H9 (cell line): ENCODE measurements at regions not wholly inside any gene's neighbourhood (a gene's known extent, or its start where the extent isn't known, plus 50 kb on each side); places are given as distances from the start of the nearest gene placed in this dataset.

Experiments
- DNase-seq: peaks from one replicate; pipeline ENCODE4 v3.0.0-alpha.2; 2017
- H2AFZ ChIP-seq: one replicate; pipeline ENCODE4 v1.6.1; 2013; ENCODE audit warnings: mild to moderate bottlenecking, low read length, control low read depth, moderate library complexity
- H2AK5ac ChIP-seq: 2 replicates; pipeline ENCODE4 v1.6.1; 2013; ENCODE audit warnings: low read length, control low read depth, mixed read lengths; ENCODE audit not compliant: insufficient read length
- H2BK120ac ChIP-seq: one replicate; pipeline ENCODE4 v1.6.1; 2013; ENCODE audit warnings: low read depth, mild to moderate bottlenecking, low read length, control low read depth, inconsistent platforms; ENCODE audit not compliant: poor library complexity, severe bottlenecking
- H2BK12ac ChIP-seq: 2 replicates; pipeline ENCODE4 v1.6.1; 2013; ENCODE audit warnings: low read length, control low read depth, mixed read lengths, low read depth; ENCODE audit not compliant: insufficient read length
- H2BK15ac ChIP-seq: 2 replicates; pipeline ENCODE4 v1.6.1; 2013; ENCODE audit warnings: low read depth, low read length, control low read depth
- H2BK20ac ChIP-seq: one replicate; pipeline ENCODE4 v1.6.1; 2013; ENCODE audit warnings: low read depth, mild to moderate bottlenecking, low read length, control low read depth, inconsistent platforms; ENCODE audit not compliant: poor library complexity, severe bottlenecking
- H2BK5ac ChIP-seq: 2 replicates; pipeline ENCODE4 v1.6.1; 2013; ENCODE audit warnings: low read length, control low read depth, mixed read lengths; ENCODE audit not compliant: insufficient read length
- H3K14ac ChIP-seq: 2 replicates; pipeline ENCODE4 v1.6.1; 2013; ENCODE audit warnings: low read length, control low read depth; ENCODE audit not compliant: insufficient read depth
- H3K18ac ChIP-seq: 2 replicates; pipeline ENCODE4 v1.6.1; 2013; ENCODE audit warnings: low read depth, mild to moderate bottlenecking, mixed read lengths, low read length, control low read depth; ENCODE audit not compliant: insufficient read length
- H3K23ac ChIP-seq: 2 replicates; pipeline ENCODE4 v1.6.1; 2013; ENCODE audit warnings: low read length, control low read depth, mixed read lengths, low read depth; ENCODE audit not compliant: insufficient read length
- H3K23me2 ChIP-seq: 2 replicates; pipeline ENCODE4 v1.6.1; 2013; ENCODE audit warnings: low read depth, mild to moderate bottlenecking, mixed read lengths, low read length, control low read depth; ENCODE audit not compliant: insufficient read length, poor library complexity, severe bottlenecking
- H3K27ac ChIP-seq: 2 replicates; pipeline ENCODE4 v1.5.1; 2013; ENCODE audit warnings: low read length, control low read depth, mixed read lengths, low read depth; ENCODE audit not compliant: insufficient read length
- H3K27me3 ChIP-seq: 2 replicates; pipeline ENCODE4 v1.6.1; 2013; ENCODE audit warnings: low read length, control low read depth, inconsistent platforms; ENCODE audit not compliant: insufficient read depth
- H3K4ac ChIP-seq: 2 replicates; pipeline ENCODE4 v1.6.1; 2013; ENCODE audit warnings: low read depth, mild to moderate bottlenecking, control low read depth, inconsistent platforms, low read length, moderate library complexity
- H3K4me1 ChIP-seq: 2 replicates; pipeline ENCODE4 v1.6.1; 2013; ENCODE audit warnings: low read length, control low read depth, inconsistent platforms; ENCODE audit not compliant: insufficient read depth
- H3K4me2 ChIP-seq: 2 replicates; pipeline ENCODE4 v1.6.1; 2013; ENCODE audit warnings: low read length, control low read depth, mixed read lengths; ENCODE audit not compliant: insufficient read length, insufficient read depth
- H3K56ac ChIP-seq: 2 replicates; pipeline ENCODE4 v1.6.1; 2013; ENCODE audit warnings: low read depth, mild to moderate bottlenecking, mixed read lengths, low read length, control low read depth; ENCODE audit not compliant: insufficient read length
- H3K79me1 ChIP-seq: 2 replicates; pipeline ENCODE4 v1.6.1; 2013; ENCODE audit warnings: low read depth, mild to moderate bottlenecking, moderate library complexity, low read length, control low read depth, inconsistent platforms; ENCODE audit not compliant: insufficient read depth, poor library complexity, severe bottlenecking
- H3K79me2 ChIP-seq: 2 replicates; pipeline ENCODE4 v1.6.1; 2013; ENCODE audit warnings: low read length, control low read depth, inconsistent platforms; ENCODE audit not compliant: insufficient read depth
- H3K9ac ChIP-seq: 2 replicates; pipeline ENCODE4 v1.6.1; 2013; ENCODE audit warnings: low read length, control low read depth, mixed read lengths; ENCODE audit not compliant: insufficient read length; ENCODE audit errors: extremely low read depth
- H3K9me3 ChIP-seq: one replicate; pipeline ENCODE4 v1.6.1; 2013; ENCODE audit warnings: low read depth, low read length, inconsistent platforms; ENCODE audit not compliant: control insufficient read depth
- H3T11ph ChIP-seq: one replicate; pipeline ENCODE4 v1.6.1; 2013; ENCODE audit warnings: mild to moderate bottlenecking, low read length, control low read depth, inconsistent platforms
- H4K20me1 ChIP-seq: one replicate; pipeline ENCODE4 v1.6.1; 2013; ENCODE audit not compliant: control insufficient read depth, insufficient read length, insufficient read depth
- H4K5ac ChIP-seq: 2 replicates; pipeline ENCODE4 v1.6.1; 2013; ENCODE audit warnings: low read depth, mild to moderate bottlenecking, mixed read lengths, low read length, control low read depth; ENCODE audit not compliant: insufficient read length
- H4K8ac ChIP-seq: replicated peaks from 2 replicates; pipeline ENCODE4 v1.6.1; 2013; ENCODE audit warnings: low read length, control low read depth, mixed read lengths, low read depth; ENCODE audit not compliant: insufficient read length
- H4K91ac ChIP-seq: 2 replicates; pipeline ENCODE4 v1.6.1; 2013; ENCODE audit warnings: low read depth, mild to moderate bottlenecking, moderate library complexity, mixed read lengths, low read length, control low read depth; ENCODE audit not compliant: insufficient read length
- H3K27ac Mint-ChIP-seq, 3 experiments: 2 replicates in 2 of 3; 3 replicates in 1 of 3; pipeline ENCODE4 v1.8.0; 2020 to 2021; ENCODE audit warnings: mixed read lengths in 3 of 3, mild to moderate bottlenecking in 1 of 3, moderate library complexity in 1 of 3
- H3K27me3 Mint-ChIP-seq: 2 replicates; pipeline ENCODE4 v1.8.0; 2021; ENCODE audit warnings: low read depth, mild to moderate bottlenecking, moderate library complexity, mixed read lengths
- H3K36me3 Mint-ChIP-seq, 3 experiments: 2 replicates in 2 of 3; 3 replicates in 1 of 3; pipeline ENCODE4 v1.8.0; 2020 to 2021; ENCODE audit warnings: low read depth in 3 of 3, mixed read lengths in 3 of 3; ENCODE audit not compliant: insufficient read depth in 1 of 3
- H3K4me1 Mint-ChIP-seq, 2 experiments: 2 replicates each; pipeline ENCODE4 v1.8.0; 2020; ENCODE audit warnings: mixed read lengths in 2 of 2
- H3K4me3 Mint-ChIP-seq, 2 experiments: 2 replicates in 1 of 2; 3 replicates in 1 of 2; pipeline ENCODE4 v1.8.0; 2020 to 2021; ENCODE audit warnings: mild to moderate bottlenecking in 2 of 2, mixed read lengths in 2 of 2, moderate library complexity in 1 of 2
- H3K9me3 Mint-ChIP-seq, 2 experiments: 2 replicates in 1 of 2; 3 replicates in 1 of 2; pipeline ENCODE4 v1.8.0; 2020; ENCODE audit warnings: mild to moderate bottlenecking in 2 of 2, mixed read lengths in 2 of 2, moderate library complexity in 1 of 2
- WGBS: extraction: QIAGEN DNeasy Blood & Tissue Kit; methylation state at CpG from one replicate; pipeline ENCODE4 v1.1.7; 2013; ENCODE audit warnings: missing lambda C conversion rate, low lambda C conversion rate, mixed read lengths; ENCODE audit not compliant: insufficient read length; ENCODE audit errors: extremely low coverage; 5-methylcytosine and 5-hydroxymethylcytosine counted together
- TF ChIP-seq, protein P1 (sequence below): fragments of 200-600 bp; sonication (generic); conservative IDR thresholded peaks from 3 replicates; pipeline ENCODE4 v1.8.0; 2021; ENCODE audit warnings: antibody characterized with exemption, mild to moderate bottlenecking

DNA sequence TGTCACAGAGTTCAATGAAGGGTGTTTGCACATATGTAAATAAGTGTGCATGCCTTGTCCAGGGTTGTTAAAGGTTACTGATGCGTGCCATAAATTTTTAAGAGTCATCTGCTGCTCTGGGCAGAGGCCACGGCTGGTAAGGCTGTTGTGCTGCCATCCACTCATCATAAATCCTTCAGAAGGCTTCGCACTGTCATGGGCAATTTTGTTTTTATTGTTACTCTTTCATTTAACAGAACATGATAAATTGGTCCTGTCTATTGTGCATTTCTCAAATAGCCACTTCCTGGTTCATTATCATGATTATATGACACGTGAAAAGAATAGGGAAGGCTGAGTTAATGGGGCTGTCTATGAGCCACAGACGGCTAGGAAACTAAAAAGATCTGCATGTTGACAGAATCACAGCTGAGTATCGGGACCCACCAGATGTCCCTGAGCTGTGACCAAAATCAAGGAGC lies 634.3 kb upstream of the SOX11 start:
- H3K4me1 ChIP-seq: no peaks in the 10 kb centered on the region
- no peak overlapping the region for H3K23ac ChIP-seq
- H3K4me2 ChIP-seq: no peak overlapping the region
- H4K8ac ChIP-seq: no peak overlapping the region
- Mint-ChIP-seq H3K4me1 (peaks cover 0 to 7% of the 10 kb centered on the region in 2 experiments; a peak in 2 of 4 replicates), H3K36me3 (no peaks in the 10 kb centered on the region), H3K9me3 (no peaks in the 10 kb centered on the region), H3K27ac (no peak overlapping the region), H3K27me3 (no peaks in the 10 kb centered on the region), H3K4me3 (no peak overlapping the region)
- no peak overlapping the region for H3K27ac ChIP-seq
- H3K23me2 ChIP-seq: no peaks in the 10 kb centered on the region
- no peak overlapping the region for H3K14ac ChIP-seq
- no peak overlapping the region for H2AFZ ChIP-seq
- no peak overlapping the region for H3T11ph ChIP-seq
- H3K27me3 ChIP-seq: no peaks in the 10 kb centered on the region
- no peak for DNase-seq
- no peaks in the 10 kb centered on the region for H3K79me2 ChIP-seq
- no peak overlapping the region for H2AK5ac ChIP-seq
- WGBS: no CpG with 5 or more reads among the region's 6 CpGs
- H3K56ac ChIP-seq: no peak overlapping the region
- no peak overlapping the region for H4K91ac ChIP-seq
- H2BK15ac ChIP-seq: no peak overlapping the region
- H3K18ac ChIP-seq: no peak overlapping the region
- no peak overlapping the region for H3K9ac ChIP-seq
- no peak overlapping the region for H2BK5ac ChIP-seq
- no peaks in the 10 kb centered on the region for H3K79me1 ChIP-seq
- H2BK20ac ChIP-seq: no peak overlapping the region
- H4K20me1 ChIP-seq: no peaks in the 10 kb centered on the region
- H4K5ac ChIP-seq: no peak overlapping the region
- no peak overlapping the region for H2BK120ac ChIP-seq
- no peak overlapping the region for H3K4ac ChIP-seq
- H3K9me3 ChIP-seq: no peaks in the 10 kb centered on the region
- TF ChIP-seq, protein P1, sequence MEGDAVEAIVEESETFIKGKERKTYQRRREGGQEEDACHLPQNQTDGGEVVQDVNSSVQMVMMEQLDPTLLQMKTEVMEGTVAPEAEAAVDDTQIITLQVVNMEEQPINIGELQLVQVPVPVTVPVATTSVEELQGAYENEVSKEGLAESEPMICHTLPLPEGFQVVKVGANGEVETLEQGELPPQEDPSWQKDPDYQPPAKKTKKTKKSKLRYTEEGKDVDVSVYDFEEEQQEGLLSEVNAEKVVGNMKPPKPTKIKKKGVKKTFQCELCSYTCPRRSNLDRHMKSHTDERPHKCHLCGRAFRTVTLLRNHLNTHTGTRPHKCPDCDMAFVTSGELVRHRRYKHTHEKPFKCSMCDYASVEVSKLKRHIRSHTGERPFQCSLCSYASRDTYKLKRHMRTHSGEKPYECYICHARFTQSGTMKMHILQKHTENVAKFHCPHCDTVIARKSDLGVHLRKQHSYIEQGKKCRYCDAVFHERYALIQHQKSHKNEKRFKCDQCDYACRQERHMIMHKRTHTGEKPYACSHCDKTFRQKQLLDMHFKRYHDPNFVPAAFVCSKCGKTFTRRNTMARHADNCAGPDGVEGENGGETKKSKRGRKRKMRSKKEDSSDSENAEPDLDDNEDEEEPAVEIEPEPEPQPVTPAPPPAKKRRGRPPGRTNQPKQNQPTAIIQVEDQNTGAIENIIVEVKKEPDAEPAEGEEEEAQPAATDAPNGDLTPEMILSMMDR: no peak
- H2BK12ac ChIP-seq: no peak overlapping the region
